ENCODE measurements at regions not wholly inside any gene's neighbourhood (a gene's known extent, or its start where the extent isn't known, plus 50 kb on each side); places are given as distances from the start of the nearest gene placed in this dataset.

DNA sequence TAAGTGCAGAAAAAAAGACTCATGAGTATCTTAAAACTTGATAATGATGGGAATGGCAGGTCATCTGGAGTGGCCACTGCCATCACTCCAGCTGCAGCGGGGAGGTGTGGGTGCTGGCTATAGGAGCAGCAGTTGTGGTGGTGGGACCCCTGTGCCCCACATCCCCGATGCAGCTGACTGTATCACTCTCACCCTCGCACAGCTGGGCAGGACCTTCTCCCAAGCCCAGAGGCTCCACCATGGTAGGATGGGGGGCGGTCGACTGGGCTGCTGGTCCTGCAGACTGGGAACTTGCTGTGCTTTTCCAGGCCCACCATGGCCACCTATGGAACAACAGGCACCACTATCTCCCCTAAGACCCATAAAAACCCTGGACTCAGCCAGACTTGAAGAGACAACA is 844.4 kb downstream of the SORCS1 start:
- Histone ChIP-seq H3K36me3 (ENCODE audit: insufficient read depth, low read length) (no peaks in the 10 kb centered on the region), H3K4me1 (ENCODE audit: insufficient read depth, low read length) (no peaks in the 10 kb centered on the region), H3K4me3 (ENCODE audit: low read depth in 1 of 2, low read length in 2 of 2) (no peak overlapping the region), H3K9ac (ENCODE audit: low read length) (no peak overlapping the region), H3K27me3 (ENCODE audit: control insufficient read depth in 1 of 2, insufficient read depth in 2 of 2, low read length in 2 of 2) (no peaks in the 10 kb centered on the region), H3K9me3 (ENCODE audit: low read length) (no peaks in the 10 kb centered on the region), H3K27ac (ENCODE audit: low read depth, low read length) (no peak overlapping the region)

GRCh38 chr10:106317554-106317953 is 847.0 kb downstream of the SORCS1 start:
- no peak overlapping the region for H3K9ac ChIP-seq (ENCODE audit: low read length)
- no peaks in the 10 kb centered on the region for H3K36me3 ChIP-seq (ENCODE audit: insufficient read depth, low read length)
- H3K4me1 ChIP-seq (ENCODE audit: insufficient read depth, low read length), result no peaks in the 10 kb centered on the region
- no peak overlapping the region for H3K27ac ChIP-seq (ENCODE audit: low read depth, low read length)
- no peaks in the 10 kb centered on the region for H3K9me3 ChIP-seq (ENCODE audit: low read length)
- H3K27me3 ChIP-seq (ENCODE audit: control insufficient read depth in 1 of 2, insufficient read depth in 2 of 2, low read length in 2 of 2), result no peaks in the 10 kb centered on the region
- no peak overlapping the region for H3K4me3 ChIP-seq (ENCODE audit: low read depth in 1 of 2, low read length in 2 of 2)

- no peak overlapping the region for H3K27ac ChIP-seq (ENCODE audit: low read depth, low read length)
- H3K4me3 ChIP-seq (ENCODE audit: low read depth in 1 of 2, low read length in 2 of 2), result no peak overlapping the region
- H3K27me3 ChIP-seq (ENCODE audit: control insufficient read depth in 1 of 2, insufficient read depth in 2 of 2, low read length in 2 of 2), result no peaks in the 10 kb centered on the region
- no peaks in the 10 kb centered on the region for H3K36me3 ChIP-seq (ENCODE audit: insufficient read depth, low read length)
- no peaks in the 10 kb centered on the region for H3K9me3 ChIP-seq (ENCODE audit: low read length)
- no peak overlapping the region for H3K9ac ChIP-seq (ENCODE audit: low read length)
- no peaks in the 10 kb centered on the region for H3K4me1 ChIP-seq (ENCODE audit: insufficient read depth, low read length)
Measured at GRCh38 chr10:106313041-106313440, 851.5 kb downstream of the SORCS1 start.

GRCh38 chr10:106312087-106312486 is 852.4 kb downstream of the SORCS1 start:
- no peaks in the 10 kb centered on the region for H3K4me1 ChIP-seq (ENCODE audit: insufficient read depth, low read length)
- H3K4me3 ChIP-seq (ENCODE audit: low read depth in 1 of 2, low read length in 2 of 2), result no peak overlapping the region
- H3K9me3 ChIP-seq (ENCODE audit: low read length), result no peaks in the 10 kb centered on the region
- H3K27ac ChIP-seq (ENCODE audit: low read depth, low read length), result no peak overlapping the region
- H3K27me3 ChIP-seq (ENCODE audit: control insufficient read depth in 1 of 2, insufficient read depth in 2 of 2, low read length in 2 of 2), result no peaks in the 10 kb centered on the region
- no peaks in the 10 kb centered on the region for H3K36me3 ChIP-seq (ENCODE audit: insufficient read depth, low read length)
- no peak overlapping the region for H3K9ac ChIP-seq (ENCODE audit: low read length)

DNA sequence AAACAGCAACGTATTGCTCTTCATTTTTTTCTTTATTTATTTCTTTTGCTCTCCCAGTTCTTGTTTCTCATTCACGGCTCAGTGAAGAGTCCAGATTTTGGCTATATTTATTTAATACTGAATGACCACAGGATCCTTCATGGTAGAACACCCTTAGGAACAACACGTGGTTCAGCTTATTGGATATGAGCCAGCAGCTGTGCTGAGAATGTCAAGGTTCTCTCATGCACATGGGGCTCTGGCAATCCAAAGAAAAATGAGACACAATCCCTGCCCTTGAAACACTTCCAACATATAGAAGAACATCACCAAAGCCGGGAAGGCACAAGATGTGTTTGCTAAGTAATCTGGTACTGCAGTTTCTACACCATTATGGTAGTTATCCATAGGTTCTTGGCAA is 852.9 kb downstream of the SORCS1 start:
- H3K9me3 ChIP-seq (ENCODE audit: low read length), result no peaks in the 10 kb centered on the region
- no peaks in the 10 kb centered on the region for H3K27me3 ChIP-seq (ENCODE audit: control insufficient read depth in 1 of 2, insufficient read depth in 2 of 2, low read length in 2 of 2)
- H3K36me3 ChIP-seq (ENCODE audit: insufficient read depth, low read length), result no peaks in the 10 kb centered on the region
- H3K4me3 ChIP-seq (ENCODE audit: low read depth in 1 of 2, low read length in 2 of 2), result no peak overlapping the region
- H3K9ac ChIP-seq (ENCODE audit: low read length), result no peak overlapping the region
- H3K27ac ChIP-seq (ENCODE audit: low read depth, low read length), result no peak overlapping the region
- no peaks in the 10 kb centered on the region for H3K4me1 ChIP-seq (ENCODE audit: insufficient read depth, low read length)

- peaks cover 3% of the 10 kb centered on the region for H3K9me3 ChIP-seq (ENCODE audit: low read length)
- no peaks in the 10 kb centered on the region for H3K27me3 ChIP-seq (ENCODE audit: control insufficient read depth in 1 of 2, insufficient read depth in 2 of 2, low read length in 2 of 2)
- H3K36me3 ChIP-seq (ENCODE audit: insufficient read depth, low read length), result no peaks in the 10 kb centered on the region
- H3K4me3 ChIP-seq (ENCODE audit: low read depth in 1 of 2, low read length in 2 of 2), result no peak overlapping the region
- H3K9ac ChIP-seq (ENCODE audit: low read length), result no peak overlapping the region
- no peaks in the 10 kb centered on the region for H3K4me1 ChIP-seq (ENCODE audit: insufficient read depth, low read length)
- H3K27ac ChIP-seq (ENCODE audit: low read depth, low read length), result no peak overlapping the region
Measured at GRCh38 chr10:106310596-106310995, 853.9 kb downstream of the SORCS1 start.

DNA sequence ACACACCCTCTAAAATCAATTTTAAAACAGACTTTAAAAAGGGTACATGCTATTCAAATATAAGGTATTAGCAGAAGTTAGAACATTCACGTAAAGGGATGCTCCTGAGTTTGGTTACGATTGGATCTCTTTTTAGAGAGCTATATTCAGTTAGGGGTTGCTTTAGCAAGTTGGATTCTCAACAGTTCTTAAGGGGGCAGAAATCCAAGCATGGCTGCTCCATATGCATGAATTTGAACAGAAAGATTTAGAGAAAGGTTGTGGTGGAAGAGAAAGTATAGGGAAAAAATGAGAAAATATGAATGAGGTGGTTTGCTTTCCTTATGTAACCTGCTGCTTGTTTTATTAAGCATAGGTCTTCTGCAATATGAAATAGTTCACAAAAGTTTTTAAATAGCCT is 855.1 kb downstream of the SORCS1 start:
- peaks cover 3% of the 10 kb centered on the region for H3K9me3 ChIP-seq (ENCODE audit: low read length)
- H3K27ac ChIP-seq (ENCODE audit: low read depth, low read length), result no peak overlapping the region
- no peak overlapping the region for H3K4me3 ChIP-seq (ENCODE audit: low read depth in 1 of 2, low read length in 2 of 2)
- no peaks in the 10 kb centered on the region for H3K27me3 ChIP-seq (ENCODE audit: control insufficient read depth in 1 of 2, insufficient read depth in 2 of 2, low read length in 2 of 2)
- H3K9ac ChIP-seq (ENCODE audit: low read length), result no peak overlapping the region
- no peaks in the 10 kb centered on the region for H3K4me1 ChIP-seq (ENCODE audit: insufficient read depth, low read length)
- H3K36me3 ChIP-seq (ENCODE audit: insufficient read depth, low read length), result no peaks in the 10 kb centered on the region

DNA sequence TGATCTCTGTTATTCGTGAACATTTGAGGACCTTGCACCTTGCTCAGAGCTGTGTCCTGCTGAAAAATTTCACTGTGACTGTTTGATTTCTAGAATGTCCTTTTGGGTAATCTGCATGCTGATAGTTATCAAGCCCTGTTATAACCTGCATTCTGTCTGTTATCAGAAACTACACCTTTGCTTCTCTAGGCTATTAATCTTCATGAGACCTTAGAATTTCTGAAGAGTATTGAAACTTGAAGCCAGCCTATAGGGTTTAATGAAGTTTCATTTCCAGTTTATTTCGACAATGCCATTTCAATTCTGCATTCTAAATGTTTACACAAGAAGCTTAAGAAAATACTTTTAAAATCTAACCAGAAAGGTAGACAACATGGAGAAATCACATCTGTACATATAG is 856.2 kb downstream of the SORCS1 start:
- Histone ChIP-seq H3K36me3 (ENCODE audit: insufficient read depth, low read length) (no peaks in the 10 kb centered on the region), H3K4me1 (ENCODE audit: insufficient read depth, low read length) (no peaks in the 10 kb centered on the region), H3K4me3 (ENCODE audit: low read depth in 1 of 2, low read length in 2 of 2) (no peak overlapping the region), H3K9ac (ENCODE audit: low read length) (no peak overlapping the region), H3K27me3 (ENCODE audit: control insufficient read depth in 1 of 2, insufficient read depth in 2 of 2, low read length in 2 of 2) (no peaks in the 10 kb centered on the region), H3K9me3 (ENCODE audit: low read length) (peaks cover 3% of the 10 kb centered on the region), H3K27ac (ENCODE audit: low read depth, low read length) (no peak overlapping the region)

DNA sequence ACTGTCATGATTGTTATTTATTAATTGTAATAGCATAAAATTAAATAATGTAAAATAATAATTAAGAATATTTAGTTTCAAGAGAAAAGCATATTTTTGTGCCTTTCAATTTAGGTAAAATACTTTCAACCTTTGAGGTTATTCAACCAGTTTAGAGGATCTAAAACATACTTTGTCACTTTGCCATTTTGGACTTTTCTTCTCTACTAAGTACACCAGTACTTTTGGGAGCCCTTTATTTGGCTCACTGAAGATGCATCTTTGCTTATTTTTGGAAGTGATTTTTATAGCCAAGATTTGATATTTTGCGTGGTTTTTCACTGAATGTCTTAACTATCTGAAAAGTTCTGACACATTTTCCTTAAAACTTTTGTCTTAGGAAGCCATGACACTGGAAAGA is 860.5 kb downstream of the SORCS1 start:
- H3K27ac ChIP-seq (ENCODE audit: low read depth, low read length), result no peak overlapping the region
- no peak overlapping the region for H3K4me3 ChIP-seq (ENCODE audit: low read depth in 1 of 2, low read length in 2 of 2)
- H3K9ac ChIP-seq (ENCODE audit: low read length), result no peak overlapping the region
- no peaks in the 10 kb centered on the region for H3K27me3 ChIP-seq (ENCODE audit: control insufficient read depth in 1 of 2, insufficient read depth in 2 of 2, low read length in 2 of 2)
- peaks cover 3% of the 10 kb centered on the region for H3K9me3 ChIP-seq (ENCODE audit: low read length)
- H3K4me1 ChIP-seq (ENCODE audit: insufficient read depth, low read length), result no peaks in the 10 kb centered on the region
- H3K36me3 ChIP-seq (ENCODE audit: insufficient read depth, low read length), result no peaks in the 10 kb centered on the region

GRCh38 chr10:106302961-106303360 is 861.5 kb downstream of the SORCS1 start:
- Histone ChIP-seq H3K27ac (ENCODE audit: low read depth, low read length) (no peak overlapping the region), H3K4me3 (ENCODE audit: low read depth in 1 of 2, low read length in 2 of 2) (no peak overlapping the region), H3K4me1 (ENCODE audit: insufficient read depth, low read length) (no peaks in the 10 kb centered on the region), H3K27me3 (ENCODE audit: control insufficient read depth in 1 of 2, insufficient read depth in 2 of 2, low read length in 2 of 2) (no peaks in the 10 kb centered on the region), H3K36me3 (ENCODE audit: insufficient read depth, low read length) (no peaks in the 10 kb centered on the region), H3K9ac (ENCODE audit: low read length) (no peak overlapping the region), H3K9me3 (ENCODE audit: low read length) (peaks cover 3% of the 10 kb centered on the region)

DNA sequence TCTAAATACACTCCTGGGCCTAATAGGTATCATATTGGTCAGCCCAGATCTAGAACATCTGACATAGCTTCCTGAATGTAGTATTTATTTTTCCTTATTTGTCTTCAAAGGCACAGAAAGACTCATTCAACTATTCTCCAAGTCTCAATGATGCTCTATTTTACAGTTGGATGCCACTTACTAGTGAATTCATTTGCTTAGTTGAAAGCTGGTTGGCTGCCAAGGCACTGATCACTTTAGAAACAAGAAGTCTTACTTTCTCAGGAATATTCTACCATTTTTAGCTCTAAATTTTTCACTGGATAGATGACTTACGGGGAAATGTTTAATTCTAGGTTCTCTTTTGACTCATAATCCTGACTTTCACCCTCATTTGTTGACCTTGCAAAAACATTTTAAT is 863.4 kb downstream of the SORCS1 start:
- H3K9ac ChIP-seq (ENCODE audit: low read length), result no peak overlapping the region
- H3K4me1 ChIP-seq (ENCODE audit: insufficient read depth, low read length), result no peaks in the 10 kb centered on the region
- peaks cover 1% of the 10 kb centered on the region for H3K9me3 ChIP-seq (ENCODE audit: low read length)
- no peaks in the 10 kb centered on the region for H3K27me3 ChIP-seq (ENCODE audit: control insufficient read depth in 1 of 2, insufficient read depth in 2 of 2, low read length in 2 of 2)
- H3K27ac ChIP-seq (ENCODE audit: low read depth, low read length), result no peak overlapping the region
- no peaks in the 10 kb centered on the region for H3K36me3 ChIP-seq (ENCODE audit: insufficient read depth, low read length)
- H3K4me3 ChIP-seq (ENCODE audit: low read depth in 1 of 2, low read length in 2 of 2), result no peak overlapping the region

DNA sequence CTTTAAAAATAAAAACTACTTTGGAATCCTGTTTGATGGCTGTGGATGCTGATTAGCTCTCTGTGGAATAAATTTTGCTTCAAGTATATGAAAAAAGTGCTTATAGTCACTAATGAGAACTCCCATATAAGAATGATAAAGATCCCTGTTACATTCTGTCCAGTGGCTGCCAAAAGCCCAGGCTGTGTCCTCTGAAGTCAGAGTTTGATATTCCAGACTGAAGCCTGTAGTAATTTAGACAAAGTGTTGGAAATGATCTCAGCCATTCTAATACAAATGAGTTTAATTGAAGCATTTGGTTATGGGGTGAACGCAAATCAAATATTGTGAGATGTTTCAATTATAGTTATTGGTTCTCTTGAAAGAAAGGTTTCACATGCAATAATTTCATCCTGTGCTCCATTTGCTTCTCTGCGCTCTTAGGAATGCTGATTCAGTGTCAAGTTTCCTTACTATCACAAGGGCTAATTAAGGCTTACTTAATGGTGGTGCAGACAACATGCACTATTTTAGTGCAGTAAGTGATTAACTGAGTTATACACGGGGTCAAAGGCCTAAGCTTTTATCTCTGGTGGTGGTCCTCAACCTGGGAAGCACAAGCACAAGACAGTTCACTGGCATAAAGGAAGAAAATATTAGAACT is 867.6 kb downstream of the SORCS1 start:
- no peak overlapping the region for H3K9ac ChIP-seq (ENCODE audit: low read length)

More for the DNA sequence above, 867.6 kb downstream of the SORCS1 start:
- Histone ChIP-seq H3K27ac (ENCODE audit: low read depth, low read length) (no peak overlapping the region), H3K9me3 (ENCODE audit: low read length) (no peaks in the 10 kb centered on the region), H3K27me3 (ENCODE audit: control insufficient read depth in 1 of 2, insufficient read depth in 2 of 2, low read length in 2 of 2) (no peaks in the 10 kb centered on the region), H3K4me3 (ENCODE audit: low read depth in 1 of 2, low read length in 2 of 2) (no peak overlapping the region), H3K4me1 (ENCODE audit: insufficient read depth, low read length) (no peaks in the 10 kb centered on the region), H3K36me3 (ENCODE audit: insufficient read depth, low read length) (no peaks in the 10 kb centered on the region)
